Vagina (tissue), 2 donors: ENCODE measurements at regions not wholly inside any gene's neighbourhood (a gene's known extent, or its start where the extent isn't known, plus 50 kb on each side); places are given as distances from the start of the nearest gene placed in this dataset.

ENCODE experiments used
- CTCF ChIP-seq, 3 experiments: fragments of 450-650 bp in 2 of 3; fragments of 200-600 bp in 1 of 3; sonication (generic) in 1 of 3; IDR thresholded peaks; one replicate each; pipeline ENCODE4 v1.5.1; 2017 to 2019; ENCODE audit warnings: antibody characterized with exemption in 3 of 3, mild to moderate bottlenecking in 2 of 3, moderate library complexity in 2 of 3
- POLR2A ChIP-seq, 2 donors: fragments of 450-650 bp; IDR thresholded peaks; one replicate each; pipeline ENCODE4 v1.6.1; 2017; ENCODE audit warnings: antibody characterized with exemption in 2 of 2, mild to moderate bottlenecking in 2 of 2, moderate library complexity in 2 of 2

GRCh38 chr1:94332516-94332915 is 85.7 kb upstream of the ABCD3 start:
- TF ChIP-seq POLR2A (IDR thresholded peaks at IDR 0.05) (no peak), CTCF (IDR thresholded peaks at IDR 0.05) (no peak)
